NOMO-1 (cell line): ENCODE measurements at regions not wholly inside any gene's neighbourhood (a gene's known extent, or its start where the extent isn't known, plus 50 kb on each side); places are given as distances from the start of the nearest gene placed in this dataset.
"Not testable (repeated sequence)": the region's sequence is repeated elsewhere in the genome, so short reads cannot be mapped to it uniquely, and the experiment has no call there.

Experiments
- DNase-seq, 2 experiments: peaks; one replicate each; lab custom pipeline; 2025; ENCODE audit not compliant: unreplicated experiment in 2 of 2; lab: John Stamatoyannopoulos, UW

GRCh38 chr4:141849778-141850177 is 213.4 kb downstream of the IL15 start:
- no peak for DNase-seq

GRCh38 chr4:141851246-141851891 is 215.0 kb downstream of the IL15 start:
- DNase-seq, result no peak

- no peak for DNase-seq
These were observed 216.8 kb downstream of the IL15 start for GRCh38 chr4:141853091-141853764.

- DNase-seq, result no peak
These were observed 222.1 kb downstream of the IL15 start for GRCh38 chr4:141858437-141858836.

GRCh38 chr4:141860974-141861373 is 224.6 kb downstream of the IL15 start:
- DNase-seq, result no peak

- no peak for DNase-seq
These were observed 233.8 kb downstream of the IL15 start for GRCh38 chr4:141870152-141870551.

GRCh38 chr4:141871086-141871770 is 234.8 kb downstream of the IL15 start:
- no peak for DNase-seq

- not testable (repeated sequence) for DNase-seq
These were observed 246.3 kb downstream of the IL15 start for GRCh38 chr4:141882650-141883049.

- DNase-seq, result no peak
These were observed 247.7 kb downstream of the IL15 start for GRCh38 chr4:141884070-141884469.

- DNase-seq, result no peak
These were observed 248.7 kb downstream of the IL15 start for GRCh38 chr4:141885112-141885511.

GRCh38 chr4:141890279-141890678 is 253.9 kb downstream of the IL15 start:
- no peak for DNase-seq

- DNase-seq, result no peak
These were observed 255.1 kb downstream of the IL15 start for GRCh38 chr4:141891260-141892120.

GRCh38 chr4:141896687-141897086 is 260.3 kb downstream of the IL15 start:
- DNase-seq, result no peak

GRCh38 chr4:141898346-141898745 is 262.0 kb downstream of the IL15 start:
- peak in 1 of 2 experiments; percentile 1 for DNase-seq

GRCh38 chr4:141899103-141899502 is 262.7 kb downstream of the IL15 start:
- DNase-seq, result no peak

- DNase-seq, result no peak
These were observed 263.2 kb downstream of the IL15 start for GRCh38 chr4:141899541-141899940.

- DNase-seq, result no peak
These were observed 264.5 kb downstream of the IL15 start for GRCh38 chr4:141900856-141901255.

GRCh38 chr4:141905751-141906150 is 269.4 kb downstream of the IL15 start:
- DNase-seq, result no peak

GRCh38 chr4:141909541-141909940 is 273.2 kb downstream of the IL15 start:
- DNase-seq, result no peak

GRCh38 chr4:141912831-141913230 is 276.4 kb downstream of the IL15 start:
- DNase-seq, result no peak

- no peak for DNase-seq
These were observed 277.5 kb downstream of the IL15 start for GRCh38 chr4:141913928-141914327.
